Sigmoid colon (tissue), 4 donors: ENCODE measurements at regions not wholly inside any gene's neighbourhood (a gene's known extent, or its start where the extent isn't known, plus 50 kb on each side); places are given as distances from the start of the nearest gene placed in this dataset.

Source experiments
- EP300 ChIP-seq, 4 donors: sonication (generic); formaldehyde crosslinking; IDR thresholded peaks; one replicate each; pipeline ENCODE4 v1.6.1; 2017; ENCODE audit warnings: antibody characterized with exemption in 4 of 4
- POLR2A ChIP-seq, 2 donors: fragments of 450-650 bp; IDR thresholded peaks; one replicate each; pipeline ENCODE4 v1.6.1; 2016; ENCODE audit warnings: antibody characterized with exemption in 2 of 2, mild to moderate bottlenecking in 2 of 2, moderate library complexity in 2 of 2

DNA sequence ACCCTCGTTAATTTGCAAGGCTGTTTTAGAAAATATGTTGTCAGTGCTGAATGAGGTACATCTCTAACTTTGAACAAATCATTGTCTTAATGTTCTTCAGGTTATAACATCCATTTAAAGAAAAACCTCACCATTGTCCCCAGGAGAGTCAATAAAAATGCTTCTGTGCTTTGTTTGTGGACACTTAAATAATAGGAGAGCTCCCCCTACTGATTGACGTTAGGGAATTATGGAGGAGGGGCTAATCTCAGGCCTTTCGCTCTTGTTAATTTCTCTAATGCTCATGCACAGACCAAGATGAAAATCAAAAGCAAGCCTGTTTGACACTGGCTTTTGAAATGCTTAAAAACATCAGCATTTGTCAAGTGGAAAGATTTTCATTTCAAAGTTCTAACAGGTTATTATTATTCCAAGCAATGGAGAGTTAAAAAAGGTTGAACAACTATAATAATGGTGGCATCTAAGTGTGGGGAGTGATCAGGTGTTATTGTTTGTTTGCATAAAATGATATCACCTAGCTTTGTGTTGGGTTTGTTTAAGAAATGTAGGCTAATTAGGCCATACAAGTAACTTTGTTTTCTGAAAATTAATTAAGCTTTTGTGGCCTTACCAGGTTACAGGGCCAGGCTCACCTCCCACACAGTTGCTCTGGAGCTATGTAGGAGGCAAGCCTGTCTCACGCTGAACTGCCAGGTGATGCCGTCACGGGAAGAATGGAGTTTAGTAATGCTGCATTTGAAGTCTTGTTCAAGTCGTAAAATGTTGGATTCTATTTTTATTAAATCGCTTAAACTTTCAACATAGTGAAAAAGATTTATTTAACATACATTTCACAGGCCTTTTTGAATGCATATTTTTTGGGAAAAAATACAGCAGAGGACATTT is 51.7 kb upstream of the SMIM21 start:
- TF ChIP-seq EP300 (IDR thresholded peaks at IDR 0.05), result no peak
- TF ChIP-seq POLR2A (IDR thresholded peaks at IDR 0.05), result no peak
